ENCODE measurements at regions not wholly inside any gene's neighbourhood (a gene's known extent, or its start where the extent isn't known, plus 50 kb on each side); places are given as distances from the start of the nearest gene placed in this dataset.

- no peak for DNase-seq (ENCODE audit: low spot score)
Observed at GRCh38 chr9:93730217-93730616, 153.8 kb downstream of the PHF2 start.

All from RKO (cell line).